SK-N-SH (cell line): ENCODE measurements at regions not wholly inside any gene's neighbourhood (a gene's known extent, or its start where the extent isn't known, plus 50 kb on each side); places are given as distances from the start of the nearest gene placed in this dataset.

ENCODE experiments used
- CTCF ChIA-PET: fragments of 300-600, 350-600 bp; formaldehyde crosslinking; extraction: SDS; loops from one replicate; lab custom pipeline; 2021; lab: Yijun Ruan, JAX
- POLR2A ChIA-PET: fragments of 350-600 bp; sonication (Branson Sonifier 250); formaldehyde crosslinking; extraction: SDS; loops from one replicate; lab custom pipeline; 2020; ENCODE audit warnings: antibody characterized with exemption, inconsistent platforms; lab: Yijun Ruan, JAX
- DNase-seq: peaks from one replicate; pipeline ENCODE4 v3.0.0; 2012
- H2AFZ ChIP-seq: fragments of 200-600 bp; sonication (generic); 2 replicates; pipeline ENCODE4 v1.8.1; 2016; ENCODE audit warnings: antibody characterized with exemption, mild to moderate bottlenecking, low read depth
- H3F3A ChIP-seq: fragments of 200-600 bp; sonication (generic); replicated peaks from 2 replicates; pipeline ENCODE3; 2016; ENCODE audit warnings: antibody characterized with exemption, mild to moderate bottlenecking; ENCODE audit not compliant: insufficient read depth
- H3K27ac ChIP-seq, 2 experiments: fragments of 200-500 bp in 1 of 2; fragments of 200-600 bp in 1 of 2; sonication (Bioruptor generic) in 1 of 2; sonication (generic), shearing (Covaris generic) in 1 of 2; 2 replicates each; pipeline versions ENCODE4 v1.5.1 to v1.6.1; 2014 to 2016; ENCODE audit warnings: low read depth in 2 of 2, inconsistent platforms in 1 of 2, low read length in 1 of 2, mild to moderate bottlenecking in 1 of 2, mixed read lengths in 1 of 2
- H3K27me3 ChIP-seq: fragments of 200-600 bp; sonication (generic), shearing (Covaris generic); 2 replicates; pipeline ENCODE4 v1.6.1; 2016; ENCODE audit warnings: mixed run types; ENCODE audit not compliant: insufficient read depth
- H3K36me3 ChIP-seq, 2 experiments: fragments of 200-500 bp in 1 of 2; fragments of 200-600 bp in 1 of 2; sonication (Bioruptor generic) in 1 of 2; sonication (generic) in 1 of 2; replicated peaks in 1 of 2; 2 replicates each; pipeline versions ENCODE3 to v1.5.1; 2014 to 2016; ENCODE audit warnings: low read length in 1 of 2, mild to moderate bottlenecking in 1 of 2; ENCODE audit not compliant: insufficient read depth in 2 of 2, control insufficient read depth in 1 of 2
- H3K4me1 ChIP-seq, 2 experiments: fragments of 200-500 bp in 1 of 2; fragments of 200-600 bp in 1 of 2; sonication (Bioruptor generic) in 1 of 2; sonication (generic), shearing (Covaris generic) in 1 of 2; 2 replicates each; pipeline versions ENCODE4 v1.5.1 to v1.6.1; 2014 to 2016; ENCODE audit warnings: low read depth in 1 of 2, low read length in 1 of 2, mixed run types in 1 of 2; ENCODE audit not compliant: insufficient read depth in 2 of 2, control insufficient read depth in 1 of 2
- H3K4me2 ChIP-seq: fragments of 200-600 bp; sonication (generic), shearing (Covaris generic); 2 replicates; pipeline ENCODE4 v1.6.1; 2017; ENCODE audit warnings: mixed run types
- H3K4me3 ChIP-seq, 2 experiments: fragments of 200-500 bp in 1 of 2; fragments of 200-600 bp in 1 of 2; sonication (Bioruptor generic) in 1 of 2; sonication (generic), shearing (Covaris generic) in 1 of 2; 2 replicates each; pipeline versions ENCODE4 v1.5.1 to v1.8.1; 2014 to 2016; ENCODE audit warnings: low read depth in 2 of 2, inconsistent platforms in 1 of 2, low read length in 1 of 2, mild to moderate bottlenecking in 1 of 2, mixed read lengths in 1 of 2, moderate library complexity in 1 of 2
- H3K79me2 ChIP-seq: fragments of 200-600 bp; sonication (generic); 2 replicates; pipeline ENCODE4 v1.8.1; 2017; ENCODE audit warnings: mild to moderate bottlenecking; ENCODE audit not compliant: insufficient read depth
- H3K9ac ChIP-seq: fragments of 200-600 bp; sonication (generic); 2 replicates; pipeline ENCODE4 v1.6.1; 2017; ENCODE audit warnings: mixed run types
- H3K9me2 ChIP-seq: fragments of 200-600 bp; sonication (generic); 2 replicates; pipeline ENCODE4 v1.6.1; 2017; ENCODE audit warnings: mixed run types
- H3K9me3 ChIP-seq: fragments of 200-600 bp; sonication (generic); 2 replicates; pipeline ENCODE4 v1.6.1; 2017; ENCODE audit warnings: mixed run types, mild to moderate bottlenecking, moderate library complexity
- H4K20me1 ChIP-seq: fragments of 200-600 bp; sonication (generic); 2 replicates; pipeline ENCODE4 v1.6.1; 2017; ENCODE audit warnings: mild to moderate bottlenecking, mixed run types; ENCODE audit not compliant: insufficient read depth
- CHD2 ChIP-seq: fragments of 150-350 bp; IDR thresholded peaks from 2 replicates; pipeline ENCODE4 v1.6.1; 2018; ENCODE audit warnings: low read length; ENCODE audit not compliant: partially characterized antibody
- EP300 ChIP-seq, 2 experiments: IDR thresholded peaks; 2 replicates each; pipeline versions ENCODE4 v1.4.0 to v1.6.1; 2012; ENCODE audit warnings: borderline replicate concordance in 1 of 2, low read depth in 1 of 2, low read length in 1 of 2
- EZH2phosphoT487 ChIP-seq: fragments of 200-600 bp; sonication (generic); IDR thresholded peaks from 2 replicates; pipeline ENCODE4 v1.6.1; 2017; ENCODE audit warnings: low read depth, mixed run types, mild to moderate bottlenecking, antibody characterized with exemption, moderate library complexity, borderline replicate concordance
- FOSL2 ChIP-seq: IDR thresholded peaks from 2 replicates; pipeline ENCODE4 v1.4.0; 2012; ENCODE audit warnings: low read depth, mild to moderate bottlenecking, moderate library complexity, borderline replicate concordance
- FOXJ3 ChIP-seq: sonication (generic); formaldehyde crosslinking; IDR thresholded peaks from 2 replicates; pipeline ENCODE4 v1.5.1; 2020; ENCODE audit warnings: mild to moderate bottlenecking, missing genetic modification reagents
- GABPA ChIP-seq: IDR thresholded peaks from 2 replicates; pipeline ENCODE4 v1.4.0; 2012; ENCODE audit warnings: low read depth, mild to moderate bottlenecking
- GATA2 ChIP-seq: sonication (generic); formaldehyde crosslinking; IDR thresholded peaks from 2 replicates; pipeline ENCODE4 v1.5.0; 2020; ENCODE audit warnings: mild to moderate bottlenecking, missing genetic modification reagents
- IRF3 ChIP-seq: fragments of 150-350 bp; IDR thresholded peaks from 2 replicates; pipeline ENCODE4 v1.6.1; 2016; ENCODE audit warnings: mild to moderate bottlenecking, low read depth, low read length
- JUND ChIP-seq: IDR thresholded peaks from 2 replicates; pipeline ENCODE4 v1.4.0; 2012
- MEF2A ChIP-seq: IDR thresholded peaks from 2 replicates; pipeline ENCODE4 v1.4.0; 2012; ENCODE audit warnings: low read depth, borderline replicate concordance
- NRF1 ChIP-seq: IDR thresholded peaks from 2 replicates; pipeline ENCODE4 v1.6.1; 2012; ENCODE audit warnings: low read depth, mild to moderate bottlenecking, low read length
- PBX3 ChIP-seq: IDR thresholded peaks from 2 replicates; pipeline ENCODE4; 2012
- RXRA ChIP-seq: IDR thresholded peaks from 2 replicates; pipeline ENCODE4 v1.4.0; 2012; ENCODE audit warnings: low read depth, mild to moderate bottlenecking, borderline replicate concordance
- SIN3A ChIP-seq: IDR thresholded peaks from 2 replicates; pipeline ENCODE4 v1.6.1; 2012; ENCODE audit warnings: low read depth, mild to moderate bottlenecking, low read length, moderate library complexity, borderline replicate concordance
- TCF12 ChIP-seq: IDR thresholded peaks from 2 replicates; pipeline ENCODE4 v1.4.0; 2012
- TEAD4 ChIP-seq: IDR thresholded peaks from 2 replicates; pipeline ENCODE4 v1.4.0; 2012; ENCODE audit warnings: mild to moderate bottlenecking, borderline replicate concordance; ENCODE audit not compliant: insufficient read depth
- ZBTB33 ChIP-seq: IDR thresholded peaks from 2 replicates; pipeline ENCODE4 v1.4.0; 2012; ENCODE audit warnings: low read depth, borderline replicate concordance
- WGBS: methylation state at CpG from one replicate; pipeline ENCODE4 v1.1.6; 2017; ENCODE audit warnings: low lambda C conversion rate; 5-methylcytosine and 5-hydroxymethylcytosine counted together
- TF ChIP-seq, protein P1 (sequence below): IDR thresholded peaks from 2 replicates; pipeline ENCODE4 v1.4.0; 2012; ENCODE audit warnings: low read depth
- TF ChIP-seq, protein P2 (sequence below): IDR thresholded peaks from 2 replicates; pipeline ENCODE4 v1.6.1; 2012; ENCODE audit warnings: mild to moderate bottlenecking, low read depth, low read length, moderate library complexity

GRCh38 chr3:153232851-153233271 lies 70.8 kb downstream of the RAP2B start:
- H3K9me3 ChIP-seq = no peaks in the 10 kb centered on the region
- H3F3A ChIP-seq = peaks cover 20% of the 10 kb centered on the region
- no peaks in the 10 kb centered on the region for H3K36me3 ChIP-seq
- TF ChIP-seq MEF2A (no peak; the same call in 1 of the 2 replicates), ZBTB33 (no peak), JUND (peak; percentile 68), IRF3 (no peak), GABPA (no peak), FOXJ3 (CRISPR knock-in tag) (no peak), NRF1 (no peak), TCF12 (peak; percentile 52), RXRA (no peak), EZH2phosphoT487 (no peak), EP300 (IDR thresholded peaks at IDR 0.05; ENCODE audit: borderline replicate concordance in 1 of 2, low read depth in 1 of 2, low read length in 1 of 2) (peak in 1 of 2 experiments; percentile 55; a peak in 1 of 4 replicates), PBX3 (no peak), CHD2 (no peak), GATA2 (no peak), FOSL2 (peak; percentile 77; the same call in 1 of the 2 replicates), SIN3A (no peak), TEAD4 (0 out of 2 replicates have a peak, but pooled peaks have one; percentile 24)
- TF ChIP-seq, protein P1, sequence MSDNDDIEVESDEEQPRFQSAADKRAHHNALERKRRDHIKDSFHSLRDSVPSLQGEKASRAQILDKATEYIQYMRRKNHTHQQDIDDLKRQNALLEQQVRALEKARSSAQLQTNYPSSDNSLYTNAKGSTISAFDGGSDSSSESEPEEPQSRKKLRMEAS = no peak
- TF ChIP-seq, protein P2, sequence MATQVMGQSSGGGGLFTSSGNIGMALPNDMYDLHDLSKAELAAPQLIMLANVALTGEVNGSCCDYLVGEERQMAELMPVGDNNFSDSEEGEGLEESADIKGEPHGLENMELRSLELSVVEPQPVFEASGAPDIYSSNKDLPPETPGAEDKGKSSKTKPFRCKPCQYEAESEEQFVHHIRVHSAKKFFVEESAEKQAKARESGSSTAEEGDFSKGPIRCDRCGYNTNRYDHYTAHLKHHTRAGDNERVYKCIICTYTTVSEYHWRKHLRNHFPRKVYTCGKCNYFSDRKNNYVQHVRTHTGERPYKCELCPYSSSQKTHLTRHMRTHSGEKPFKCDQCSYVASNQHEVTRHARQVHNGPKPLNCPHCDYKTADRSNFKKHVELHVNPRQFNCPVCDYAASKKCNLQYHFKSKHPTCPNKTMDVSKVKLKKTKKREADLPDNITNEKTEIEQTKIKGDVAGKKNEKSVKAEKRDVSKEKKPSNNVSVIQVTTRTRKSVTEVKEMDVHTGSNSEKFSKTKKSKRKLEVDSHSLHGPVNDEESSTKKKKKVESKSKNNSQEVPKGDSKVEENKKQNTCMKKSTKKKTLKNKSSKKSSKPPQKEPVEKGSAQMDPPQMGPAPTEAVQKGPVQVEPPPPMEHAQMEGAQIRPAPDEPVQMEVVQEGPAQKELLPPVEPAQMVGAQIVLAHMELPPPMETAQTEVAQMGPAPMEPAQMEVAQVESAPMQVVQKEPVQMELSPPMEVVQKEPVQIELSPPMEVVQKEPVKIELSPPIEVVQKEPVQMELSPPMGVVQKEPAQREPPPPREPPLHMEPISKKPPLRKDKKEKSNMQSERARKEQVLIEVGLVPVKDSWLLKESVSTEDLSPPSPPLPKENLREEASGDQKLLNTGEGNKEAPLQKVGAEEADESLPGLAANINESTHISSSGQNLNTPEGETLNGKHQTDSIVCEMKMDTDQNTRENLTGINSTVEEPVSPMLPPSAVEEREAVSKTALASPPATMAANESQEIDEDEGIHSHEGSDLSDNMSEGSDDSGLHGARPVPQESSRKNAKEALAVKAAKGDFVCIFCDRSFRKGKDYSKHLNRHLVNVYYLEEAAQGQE = no peak
- no peaks in the 10 kb centered on the region for H3K9me2 ChIP-seq
- CTCF ChIA-PET = no interaction called here
- peak overlapping the region in 1 of 2 experiments; percentile 81; a peak in 3 of 4 replicates for H3K27ac ChIP-seq
- H3K27me3 ChIP-seq = no peaks in the 10 kb centered on the region
- H4K20me1 ChIP-seq = no peaks in the 10 kb centered on the region
- 28% methylated on average over 3 of the region's 3 CpGs for WGBS
- POLR2A ChIA-PET = no interaction called here
- no peak overlapping the region for H3K9ac ChIP-seq
- DNase-seq = no peak
- no peak overlapping the region for H3K4me3 ChIP-seq
- H3K4me2 ChIP-seq = peak overlapping the region; percentile 3; the same call in 1 of the 2 replicates
- H2AFZ ChIP-seq = peak overlapping the region; percentile 63; the same call in 1 of the 2 replicates
- no peaks in the 10 kb centered on the region for H3K79me2 ChIP-seq
- peaks cover 0 to 14% of the 10 kb centered on the region in 2 experiments; a peak in 1 of 4 replicates for H3K4me1 ChIP-seq
